Stimulated activated CD4-positive, alpha-beta T cell treated with anti-CD3 and anti-CD28 coated beads, TNF-alpha, amount 100 ng/mL, for 24 hours (primary cell): ENCODE measurements at regions not wholly inside any gene's neighbourhood (a gene's known extent, or its start where the extent isn't known, plus 50 kb on each side); places are given as distances from the start of the nearest gene placed in this dataset.

Experiments
- DNase-seq, 3 experiments: peaks; one replicate each; pipeline ENCODE4 v3.0.0-alpha.2; 2020; ENCODE audit warnings: low read depth in 3 of 3

- DNase-seq: no peak
These were observed 371.9 kb upstream of the TBL1XR1 start for GRCh38 chr3:177569193-177569592.

DNA sequence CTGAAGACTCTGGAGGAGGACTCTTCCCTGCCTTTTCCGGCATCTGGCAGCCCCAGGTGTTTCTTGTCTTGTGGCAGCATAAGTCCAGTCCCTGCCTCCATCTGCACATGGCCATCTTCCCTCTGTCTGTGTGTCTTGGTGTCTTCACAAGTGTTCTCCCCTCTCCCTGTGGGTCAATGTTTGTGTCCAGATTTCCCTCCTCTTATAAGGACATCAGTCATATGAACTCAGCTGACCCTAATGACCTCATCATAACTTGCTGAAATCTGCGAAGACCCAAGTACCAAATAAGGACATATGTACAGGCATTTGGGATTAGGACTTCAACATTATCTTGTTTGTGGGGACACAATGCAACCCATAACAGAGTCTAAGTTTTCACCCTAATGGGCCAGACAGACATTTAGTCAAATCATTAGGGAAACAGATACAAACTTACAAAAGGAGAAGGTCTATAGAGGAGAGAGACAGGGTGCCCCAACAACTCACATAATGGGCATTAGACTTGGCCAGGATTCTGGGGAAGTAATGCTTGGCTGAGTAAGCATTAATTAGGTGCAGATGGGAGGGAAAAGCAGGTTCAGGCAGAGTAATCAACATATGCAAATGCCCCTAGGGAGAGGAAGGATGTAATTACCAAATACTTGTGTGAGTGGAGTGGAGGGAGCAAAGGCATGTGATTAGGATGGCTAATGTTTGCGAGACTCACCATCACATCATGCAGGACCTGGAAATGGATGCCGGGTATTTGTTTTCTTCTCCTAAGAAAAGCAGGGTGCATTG lies 372.8 kb upstream of the TBL1XR1 start:
- no peak for DNase-seq

DNA sequence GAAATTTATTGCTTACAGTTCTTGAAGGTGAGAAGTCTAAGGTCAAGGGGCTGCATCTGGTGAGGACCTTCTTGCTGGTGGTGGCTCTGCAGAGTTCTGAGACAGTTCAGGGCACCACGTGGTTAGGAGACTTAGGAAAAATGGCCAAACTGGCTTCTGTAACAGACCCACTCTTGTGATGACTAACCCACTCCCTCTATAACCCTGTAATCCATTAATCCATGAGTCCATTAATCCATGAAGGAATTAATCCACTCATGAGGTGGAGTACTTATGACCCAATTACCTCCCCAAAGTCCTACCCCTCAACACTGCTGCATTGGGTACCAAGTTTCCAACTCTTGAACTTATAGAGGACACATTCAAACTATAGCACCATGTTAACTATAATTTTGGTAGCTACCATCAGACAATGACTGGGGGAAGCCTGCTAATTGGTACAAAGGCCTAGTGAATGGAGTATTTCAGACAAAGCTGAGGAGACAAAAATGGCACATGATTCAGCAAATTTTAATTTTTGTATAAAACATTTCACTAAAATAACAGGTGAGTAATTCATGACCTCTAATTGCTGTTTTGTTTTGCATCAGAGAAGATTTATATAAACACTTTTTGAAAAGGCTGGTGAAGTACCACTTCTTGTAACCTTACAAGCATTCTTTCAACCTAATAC lies 374.1 kb upstream of the TBL1XR1 start:
- DNase-seq: no peak

DNA sequence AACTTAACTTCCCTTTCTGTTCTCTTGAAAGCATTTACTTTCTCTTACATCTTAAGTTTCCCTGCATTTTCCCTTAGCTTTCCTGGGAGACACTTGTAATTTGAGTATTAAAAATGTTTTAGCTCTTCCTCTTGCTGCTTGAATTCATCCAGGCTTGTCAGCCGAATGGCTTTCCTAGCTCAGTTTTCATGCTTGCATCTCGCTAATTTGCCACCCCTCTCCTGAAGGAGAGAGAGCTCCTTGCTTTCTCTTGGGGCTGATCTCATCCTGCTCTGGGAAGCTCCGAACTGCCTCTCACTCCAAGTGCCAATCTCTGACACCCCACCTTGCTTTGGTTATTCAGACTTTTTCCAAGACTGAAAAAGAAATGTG lies 374.6 kb upstream of the TBL1XR1 start:
- DNase-seq: no peak

- DNase-seq: no peak
These were observed 377.1 kb upstream of the TBL1XR1 start for GRCh38 chr3:177574222-177574856.

DNA sequence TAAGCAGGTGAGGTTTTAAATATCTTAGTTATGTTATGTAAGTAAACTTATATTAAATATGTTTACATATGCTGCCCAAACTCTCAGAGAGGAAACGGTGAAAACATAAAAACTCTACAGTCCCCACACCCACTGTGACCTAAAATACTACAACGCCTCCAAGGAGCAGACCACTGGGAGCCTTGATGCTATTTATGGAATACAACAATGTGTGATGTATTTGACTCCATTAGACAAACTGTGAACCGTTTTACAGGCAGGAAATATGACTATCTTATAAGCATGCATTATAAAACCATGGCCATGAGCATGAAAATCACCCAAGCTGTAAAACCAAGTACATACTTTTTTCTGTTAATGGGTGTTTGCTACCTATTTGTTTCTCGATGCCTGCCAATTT lies 379.5 kb upstream of the TBL1XR1 start:
- DNase-seq: no peak

DNA sequence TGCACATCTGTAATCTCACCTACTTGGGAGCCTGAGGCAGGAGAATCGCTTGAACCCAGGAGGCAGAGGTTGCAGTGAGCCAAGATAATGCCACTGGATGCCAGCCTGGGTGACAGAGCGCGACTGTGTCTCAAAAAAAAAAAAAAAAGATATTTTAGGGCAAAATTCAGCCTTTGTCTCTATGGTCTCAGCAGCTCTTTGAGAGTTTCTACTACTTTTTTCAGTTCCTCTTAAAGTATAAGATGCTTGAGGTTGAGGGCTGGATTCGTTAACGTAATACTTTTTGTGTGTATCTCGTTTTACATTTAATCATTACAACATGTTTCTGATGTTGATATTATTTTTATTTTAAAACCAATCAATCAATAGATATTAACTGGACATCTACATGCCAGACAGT lies 381.2 kb upstream of the TBL1XR1 start:
- no peak for DNase-seq

- DNase-seq: no peak
These were observed 382.1 kb upstream of the TBL1XR1 start for GRCh38 chr3:177579419-177579818.

- DNase-seq: no peak
These were observed 383.2 kb upstream of the TBL1XR1 start for GRCh38 chr3:177580437-177580836.

DNA sequence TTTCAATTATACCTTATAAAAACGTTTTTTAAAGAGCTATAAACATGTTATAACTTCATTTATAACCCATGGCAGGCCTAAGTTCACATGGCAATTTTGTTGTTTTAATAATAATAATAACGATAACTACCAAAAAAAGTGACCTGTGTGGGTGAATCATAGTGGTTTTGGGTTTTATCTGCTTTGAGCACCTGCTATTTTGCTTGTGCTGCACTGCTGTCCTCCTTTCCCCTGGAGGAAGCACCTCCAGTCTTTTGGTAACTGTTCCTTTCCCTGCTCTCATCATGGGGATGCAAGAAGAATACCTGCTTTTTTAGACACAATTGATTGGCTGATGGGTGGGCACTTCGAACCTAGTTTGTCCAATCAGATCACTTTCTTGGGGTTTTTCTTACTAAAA lies 388.0 kb upstream of the TBL1XR1 start:
- no peak for DNase-seq

DNA sequence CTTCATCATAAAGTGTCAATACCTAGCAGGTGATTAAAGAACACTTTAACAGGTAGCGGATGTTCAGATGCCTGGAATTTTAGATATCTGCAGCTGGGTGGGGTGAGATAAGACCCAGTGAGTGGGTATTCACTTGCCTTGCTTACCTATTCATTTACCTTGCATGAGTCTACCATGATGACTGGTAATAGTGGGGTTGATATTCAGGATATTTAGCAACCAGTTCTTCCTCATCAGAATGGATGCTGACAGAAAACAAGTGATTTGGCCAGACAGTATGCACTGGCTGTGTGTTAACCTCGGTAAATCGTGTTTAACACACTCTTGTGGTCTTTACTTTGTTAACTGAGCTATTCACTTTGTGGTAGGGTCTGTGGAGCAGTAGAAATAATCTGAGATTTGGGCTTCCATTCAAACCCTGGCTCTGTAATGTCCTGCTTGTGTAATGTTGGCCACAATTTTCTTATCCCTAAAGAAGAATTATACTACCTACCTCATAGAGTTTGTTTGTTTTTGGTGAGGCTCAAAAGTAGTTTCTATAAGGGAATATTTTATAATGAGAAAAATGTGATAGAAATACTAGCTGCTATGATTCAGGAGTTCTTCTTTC lies 391.9 kb upstream of the TBL1XR1 start:
- DNase-seq: no peak

DNA sequence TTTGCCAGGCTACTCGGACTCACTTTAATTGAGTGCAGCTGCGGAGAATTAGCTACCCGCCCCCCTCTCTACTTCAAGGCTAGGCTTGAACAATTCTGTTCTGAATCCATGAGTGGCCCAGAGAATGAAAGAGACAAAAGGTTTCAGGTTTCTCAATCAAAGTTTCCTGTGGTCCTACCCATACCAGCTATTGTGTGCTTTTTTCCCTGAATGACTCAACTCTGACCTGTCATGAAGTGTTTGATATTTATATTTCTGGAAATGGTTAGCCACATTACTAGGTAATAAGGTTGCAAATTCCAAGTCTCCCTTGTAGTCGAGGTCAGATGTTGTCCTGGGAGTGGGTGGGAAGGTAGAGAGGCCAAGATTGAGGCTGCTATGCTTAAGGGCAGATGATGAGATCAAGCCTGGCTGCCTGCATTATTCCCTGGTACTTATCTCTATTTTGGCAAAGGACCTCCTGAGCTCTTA lies 392.7 kb upstream of the TBL1XR1 start:
- DNase-seq: no peak

GRCh38 chr3:177590826-177591225 lies 393.5 kb upstream of the TBL1XR1 start:
- no peak for DNase-seq

DNA sequence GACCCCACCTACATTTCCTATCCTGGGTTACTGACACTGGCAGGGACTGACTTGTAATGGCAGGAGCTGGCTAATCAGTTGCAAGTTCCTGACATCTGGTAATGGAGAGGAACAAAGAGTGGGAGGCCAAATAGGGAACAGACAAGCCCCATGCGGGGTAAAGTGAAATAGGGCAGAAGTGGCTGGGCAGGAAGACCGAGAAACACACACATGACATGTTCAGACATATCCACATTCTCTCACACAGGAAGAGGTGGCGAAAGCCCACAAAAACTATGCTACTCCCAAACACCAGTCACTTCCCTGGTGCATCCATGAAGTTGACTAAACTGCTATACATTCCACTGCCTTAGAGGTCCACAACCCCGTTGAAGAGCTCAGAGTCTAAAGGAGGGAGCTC lies 394.1 kb upstream of the TBL1XR1 start:
- DNase-seq: no peak

- no peak for DNase-seq
These were observed 396.8 kb upstream of the TBL1XR1 start for GRCh38 chr3:177594096-177594495.

DNA sequence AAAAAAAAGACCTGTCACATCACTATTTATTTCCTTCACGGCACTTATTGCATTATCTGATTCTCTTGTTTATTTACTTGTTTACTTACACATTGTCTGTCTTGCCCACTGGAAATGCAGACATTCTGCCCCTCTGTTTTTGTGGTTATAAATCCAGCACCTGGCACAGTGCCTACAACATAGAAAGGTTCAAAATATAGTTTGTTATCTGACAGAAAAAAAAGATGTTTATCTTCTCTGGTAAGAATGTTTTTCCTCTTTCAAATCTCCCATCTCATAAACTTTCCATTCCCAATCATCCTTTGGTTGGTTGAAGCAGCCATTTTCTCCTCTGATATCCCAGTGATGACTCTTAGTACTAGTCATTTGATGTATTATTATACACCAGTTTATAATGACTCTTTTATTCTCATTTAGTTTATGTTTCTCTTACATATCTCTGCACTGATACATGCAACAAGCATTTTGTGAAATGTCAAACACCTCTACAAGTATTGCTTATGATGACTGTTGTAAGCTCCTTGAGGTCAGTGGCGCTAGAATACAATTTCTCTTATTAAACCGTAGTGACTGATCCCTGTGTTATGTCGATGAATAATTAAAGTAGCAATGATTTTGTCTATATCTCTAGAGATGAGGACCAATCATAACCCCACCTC lies 398.4 kb upstream of the TBL1XR1 start:
- no peak for DNase-seq

- DNase-seq: no peak
These were observed 399.1 kb upstream of the TBL1XR1 start for GRCh38 chr3:177596248-177596815.

DNA sequence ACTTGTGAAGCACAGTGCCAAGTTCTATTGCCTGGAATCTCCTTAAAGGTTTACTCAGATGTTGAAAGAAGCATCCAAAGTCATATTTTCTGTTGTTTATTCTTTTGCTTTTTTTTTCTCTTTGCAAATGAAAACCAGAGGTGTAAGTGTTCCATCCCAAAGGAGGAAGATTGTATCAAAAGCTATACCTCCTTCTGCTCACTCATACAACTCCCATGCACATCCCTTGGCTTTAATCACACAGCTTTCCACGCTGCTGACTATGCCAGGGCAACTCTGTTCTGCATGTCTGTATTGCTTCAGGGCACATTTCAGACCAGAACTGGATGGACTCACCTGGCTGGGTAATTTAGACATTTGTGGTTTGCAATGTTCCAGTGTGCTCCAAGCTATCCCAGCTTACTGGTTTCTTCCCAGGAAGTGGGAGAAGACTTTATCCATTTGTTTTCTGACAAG lies 399.6 kb upstream of the TBL1XR1 start:
- no peak for DNase-seq

GRCh38 chr3:177597311-177598096 lies 400.2 kb upstream of the TBL1XR1 start:
- no peak for DNase-seq

- DNase-seq: no peak
These were observed 401.0 kb upstream of the TBL1XR1 start for GRCh38 chr3:177598097-177598833.
